GM12865 (cell line): ENCODE measurements at regions not wholly inside any gene's neighbourhood (a gene's known extent, or its start where the extent isn't known, plus 50 kb on each side); places are given as distances from the start of the nearest gene placed in this dataset.

Experiments
- DNase-seq: peaks from one replicate; pipeline ENCODE4 v3.0.0; 2010; ENCODE audit warnings: low read depth
- H3K4me3 ChIP-seq: 2 replicates; pipeline ENCODE4 v1.5.1; 2011; ENCODE audit warnings: mild to moderate bottlenecking, low read depth, low read length, control low read depth
- CTCF ChIP-seq: IDR thresholded peaks from 2 replicates; pipeline ENCODE4 v1.5.1; 2011; ENCODE audit warnings: low read length, control low read depth, low read depth, inconsistent platforms; ENCODE audit not compliant: insufficient read depth; ENCODE audit errors: missing control alignments

- no peak overlapping the region for H3K4me3 ChIP-seq
- no peak for DNase-seq
- TF ChIP-seq CTCF = no peak
Measured at GRCh38 chr9:28158451-28158850, 585.2 kb upstream of the C9orf72 start.

GRCh38 chr9:28163619-28164018 lies 590.3 kb upstream of the C9orf72 start:
- H3K4me3 ChIP-seq = no peak overlapping the region
- no peak for DNase-seq
- TF ChIP-seq CTCF = no peak

- no peak for DNase-seq
- TF ChIP-seq CTCF = no peak
- no peak overlapping the region for H3K4me3 ChIP-seq
Measured at GRCh38 chr9:28166179-28166578, 592.9 kb upstream of the C9orf72 start.

GRCh38 chr9:28177142-28177541 lies 603.9 kb upstream of the C9orf72 start:
- DNase-seq = no peak
- TF ChIP-seq CTCF = no peak
- no peak overlapping the region for H3K4me3 ChIP-seq

- H3K4me3 ChIP-seq = no peak overlapping the region
- no peak for TF ChIP-seq CTCF
- DNase-seq = no peak
Measured at GRCh38 chr9:28177925-28178324, 604.6 kb upstream of the C9orf72 start.

GRCh38 chr9:28179893-28180292 lies 606.6 kb upstream of the C9orf72 start:
- DNase-seq = no peak
- no peak overlapping the region for H3K4me3 ChIP-seq
- TF ChIP-seq CTCF = no peak

GRCh38 chr9:28190981-28191380 lies 617.7 kb upstream of the C9orf72 start:
- no peak for DNase-seq
- TF ChIP-seq CTCF = no peak
- H3K4me3 ChIP-seq = no peak overlapping the region
